Mesothelial cell of epicardium (in vitro differentiated cells): ENCODE measurements at regions not wholly inside any gene's neighbourhood (a gene's known extent, or its start where the extent isn't known, plus 50 kb on each side); places are given as distances from the start of the nearest gene placed in this dataset.
"Not testable (repeated sequence)": the region's sequence is repeated elsewhere in the genome, so short reads cannot be mapped to it uniquely, and the experiment has no call there.

Source experiments
- DNase-seq, 2 experiments: peaks; one replicate each; pipeline ENCODE4 v3.0.0; 2021; ENCODE audit warnings: low spot score in 2 of 2; ENCODE audit not compliant: unreplicated experiment in 2 of 2
- H3K27ac Mint-ChIP-seq: 2 replicates; pipeline ENCODE4 v1.8.0; 2021; ENCODE audit warnings: mixed read lengths
- H3K27me3 Mint-ChIP-seq: 2 replicates; pipeline ENCODE4 v1.8.0; 2021; ENCODE audit warnings: low read depth, mixed read lengths
- H3K36me3 Mint-ChIP-seq: 2 replicates; pipeline ENCODE4 v1.8.0; 2021; ENCODE audit warnings: mixed read lengths
- H3K4me1 Mint-ChIP-seq: 2 replicates; pipeline ENCODE4 v1.8.0; 2021; ENCODE audit warnings: mixed read lengths
- H3K4me3 Mint-ChIP-seq: 2 replicates; pipeline ENCODE4 v1.8.0; 2021; ENCODE audit warnings: mild to moderate bottlenecking, moderate library complexity, mixed read lengths
- H3K9me3 Mint-ChIP-seq: 2 replicates; pipeline ENCODE4 v1.8.0; 2021; ENCODE audit warnings: mixed read lengths
- CTCF ChIP-seq: fragments of 200-600 bp; sonication (generic); IDR thresholded peaks from one replicate; pipeline ENCODE4 v1.5.0; 2021; ENCODE audit warnings: antibody characterized with exemption; ENCODE audit not compliant: unreplicated experiment

- H3K9me3 Mint-ChIP-seq: peaks cover 24% of the 10 kb centered on the region
- no peak overlapping the region for H3K27ac Mint-ChIP-seq
- no peak for TF ChIP-seq CTCF
- no peak overlapping the region for H3K4me3 Mint-ChIP-seq
- no peak for DNase-seq
- peaks cover 7% of the 10 kb centered on the region for H3K27me3 Mint-ChIP-seq
- peaks cover 1% of the 10 kb centered on the region for H3K36me3 Mint-ChIP-seq
- no peaks in the 10 kb centered on the region for H3K4me1 Mint-ChIP-seq
These were observed 97.9 kb downstream of the DLEU7 start for GRCh38 chr13:50745542-50746115.

DNA sequence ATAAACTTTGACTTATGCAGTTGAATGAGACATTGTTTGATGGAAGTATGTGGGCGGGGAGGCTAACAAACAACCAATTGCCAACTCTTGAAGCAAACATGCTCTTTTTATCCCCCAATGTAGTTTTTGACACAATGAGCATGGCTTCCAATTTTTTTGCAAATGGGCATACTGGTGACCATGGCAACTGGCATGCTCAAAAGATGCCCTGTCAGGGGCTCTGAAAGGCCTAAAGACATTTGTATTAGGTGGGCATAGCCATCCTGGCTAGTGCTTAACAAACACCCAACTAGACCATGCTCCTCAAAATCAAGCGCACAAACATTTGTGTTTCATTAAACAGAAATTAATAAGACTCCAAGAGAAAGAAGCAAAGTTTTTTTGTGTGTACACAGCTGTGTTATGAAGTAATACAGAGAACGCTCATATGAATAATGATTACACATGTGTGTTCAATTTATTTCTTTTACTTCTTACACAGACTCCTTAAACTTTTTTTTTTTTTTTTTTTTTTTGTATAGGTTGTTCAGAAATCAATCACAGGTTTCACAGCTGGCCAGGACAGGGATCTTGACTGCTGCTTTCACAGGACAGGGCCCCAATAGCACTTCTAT, 95.6 kb downstream of the DLEU7 start:
- TF ChIP-seq CTCF: no peak
- no peak for DNase-seq
- Mint-ChIP-seq H3K4me1 (no peaks in the 10 kb centered on the region), H3K27me3 (peaks cover 7% of the 10 kb centered on the region), H3K36me3 (peaks cover 1% of the 10 kb centered on the region), H3K4me3 (no peak overlapping the region), H3K9me3 (peaks cover 20% of the 10 kb centered on the region), H3K27ac (no peak overlapping the region)

GRCh38 chr13:50753221-50753620, 90.3 kb downstream of the DLEU7 start:
- H3K4me3 Mint-ChIP-seq, H3K36me3 Mint-ChIP-seq, H3K27ac Mint-ChIP-seq, DNase-seq, H3K27me3 Mint-ChIP-seq, H3K4me1 Mint-ChIP-seq: not testable (repeated sequence)
- H3K9me3 Mint-ChIP-seq: peaks cover 45% of the 10 kb centered on the region

- H3K4me3 Mint-ChIP-seq, H3K4me1 Mint-ChIP-seq, H3K27ac Mint-ChIP-seq, H3K27me3 Mint-ChIP-seq, H3K36me3 Mint-ChIP-seq, DNase-seq: not testable (repeated sequence)
- H3K9me3 Mint-ChIP-seq: peaks cover 30% of the 10 kb centered on the region
These were observed 87.4 kb downstream of the DLEU7 start for GRCh38 chr13:50755862-50756685.

GRCh38 chr13:50757008-50757407, 86.5 kb downstream of the DLEU7 start:
- Mint-ChIP-seq H3K27ac (no peak overlapping the region), H3K4me3 (no peak overlapping the region), H3K9me3 (peaks cover 25% of the 10 kb centered on the region), H3K27me3 (no peaks in the 10 kb centered on the region), H3K36me3 (no peaks in the 10 kb centered on the region), H3K4me1 (peaks cover 5% of the 10 kb centered on the region)
- no peak for DNase-seq
- TF ChIP-seq CTCF: no peak

DNA sequence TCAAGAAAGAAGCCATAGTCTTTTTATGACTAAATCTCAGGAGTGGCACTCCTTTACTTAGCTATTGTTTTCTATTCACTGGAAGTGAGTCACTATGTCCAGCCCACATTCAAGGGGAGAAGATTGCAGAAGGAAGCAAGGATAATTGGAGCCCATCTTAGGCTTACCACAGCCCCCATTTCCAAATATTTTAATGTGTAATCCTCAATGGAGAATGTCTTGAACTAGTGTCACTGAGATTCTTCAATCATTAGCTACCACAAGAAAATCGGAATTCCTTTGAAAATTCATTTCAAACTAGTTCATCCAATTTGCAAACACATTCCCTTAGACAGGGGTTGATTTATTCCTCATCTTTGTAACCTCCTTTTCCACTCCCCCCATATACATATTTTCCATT, 84.7 kb downstream of the DLEU7 start:
- no peak overlapping the region for H3K4me3 Mint-ChIP-seq
- peaks cover 25% of the 10 kb centered on the region for H3K9me3 Mint-ChIP-seq
- DNase-seq: no peak
- no peak for TF ChIP-seq CTCF
- peaks cover 5% of the 10 kb centered on the region for H3K4me1 Mint-ChIP-seq
- no peaks in the 10 kb centered on the region for H3K36me3 Mint-ChIP-seq
- H3K27me3 Mint-ChIP-seq: no peaks in the 10 kb centered on the region
- no peak overlapping the region for H3K27ac Mint-ChIP-seq
